ENCODE measurements at regions not wholly inside any gene's neighbourhood (a gene's known extent, or its start where the extent isn't known, plus 50 kb on each side); places are given as distances from the start of the nearest gene placed in this dataset.

DNA sequence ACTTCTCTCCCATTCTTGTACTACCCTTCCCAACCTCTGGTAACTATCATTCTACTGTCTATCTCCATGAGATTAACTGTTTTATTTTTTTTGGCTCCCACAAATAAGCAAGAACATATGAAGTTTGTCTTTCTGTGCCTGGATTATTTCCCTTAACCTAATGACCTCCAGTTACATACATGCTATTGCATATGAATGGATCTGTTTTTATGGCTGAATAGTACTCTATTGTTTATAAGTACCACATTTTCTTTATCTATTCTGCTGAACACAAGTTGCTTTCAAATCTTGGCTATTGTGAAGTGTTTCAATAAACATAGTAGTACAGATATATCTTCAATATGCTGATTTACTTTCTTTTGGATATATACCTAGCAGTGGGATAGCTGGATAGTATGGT is 376.6 kb upstream of the KCND2 start:
- TF ChIP-seq, protein P1, sequence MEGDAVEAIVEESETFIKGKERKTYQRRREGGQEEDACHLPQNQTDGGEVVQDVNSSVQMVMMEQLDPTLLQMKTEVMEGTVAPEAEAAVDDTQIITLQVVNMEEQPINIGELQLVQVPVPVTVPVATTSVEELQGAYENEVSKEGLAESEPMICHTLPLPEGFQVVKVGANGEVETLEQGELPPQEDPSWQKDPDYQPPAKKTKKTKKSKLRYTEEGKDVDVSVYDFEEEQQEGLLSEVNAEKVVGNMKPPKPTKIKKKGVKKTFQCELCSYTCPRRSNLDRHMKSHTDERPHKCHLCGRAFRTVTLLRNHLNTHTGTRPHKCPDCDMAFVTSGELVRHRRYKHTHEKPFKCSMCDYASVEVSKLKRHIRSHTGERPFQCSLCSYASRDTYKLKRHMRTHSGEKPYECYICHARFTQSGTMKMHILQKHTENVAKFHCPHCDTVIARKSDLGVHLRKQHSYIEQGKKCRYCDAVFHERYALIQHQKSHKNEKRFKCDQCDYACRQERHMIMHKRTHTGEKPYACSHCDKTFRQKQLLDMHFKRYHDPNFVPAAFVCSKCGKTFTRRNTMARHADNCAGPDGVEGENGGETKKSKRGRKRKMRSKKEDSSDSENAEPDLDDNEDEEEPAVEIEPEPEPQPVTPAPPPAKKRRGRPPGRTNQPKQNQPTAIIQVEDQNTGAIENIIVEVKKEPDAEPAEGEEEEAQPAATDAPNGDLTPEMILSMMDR (IDR thresholded peaks at IDR 0.05 in 2 of 3, conservative IDR thresholded peaks at IDR 0.05 in 1 of 3; ENCODE audit: control insufficient read depth in 2 of 3, extremely low read depth in 1 of 3, insufficient read depth in 1 of 3, low read depth in 3 of 3, low read length in 3 of 3) = no peak
- TF ChIP-seq ZNF24 (IDR thresholded peaks at IDR 0.05) (no peak), FOXM1 (IDR thresholded peaks at IDR 0.05; ENCODE audit: low read depth, low read length) (no peak), CEBPB (IDR thresholded peaks at IDR 0.05; ENCODE audit: borderline replicate concordance in 1 of 2, low read depth in 2 of 2, low read length in 2 of 2) (no peak), EZH2 (IDR thresholded peaks at IDR 0.05; ENCODE audit: borderline replicate concordance, control insufficient read depth, low read depth, low read length) (no peak)
- TF ChIP-seq, protein P2, sequence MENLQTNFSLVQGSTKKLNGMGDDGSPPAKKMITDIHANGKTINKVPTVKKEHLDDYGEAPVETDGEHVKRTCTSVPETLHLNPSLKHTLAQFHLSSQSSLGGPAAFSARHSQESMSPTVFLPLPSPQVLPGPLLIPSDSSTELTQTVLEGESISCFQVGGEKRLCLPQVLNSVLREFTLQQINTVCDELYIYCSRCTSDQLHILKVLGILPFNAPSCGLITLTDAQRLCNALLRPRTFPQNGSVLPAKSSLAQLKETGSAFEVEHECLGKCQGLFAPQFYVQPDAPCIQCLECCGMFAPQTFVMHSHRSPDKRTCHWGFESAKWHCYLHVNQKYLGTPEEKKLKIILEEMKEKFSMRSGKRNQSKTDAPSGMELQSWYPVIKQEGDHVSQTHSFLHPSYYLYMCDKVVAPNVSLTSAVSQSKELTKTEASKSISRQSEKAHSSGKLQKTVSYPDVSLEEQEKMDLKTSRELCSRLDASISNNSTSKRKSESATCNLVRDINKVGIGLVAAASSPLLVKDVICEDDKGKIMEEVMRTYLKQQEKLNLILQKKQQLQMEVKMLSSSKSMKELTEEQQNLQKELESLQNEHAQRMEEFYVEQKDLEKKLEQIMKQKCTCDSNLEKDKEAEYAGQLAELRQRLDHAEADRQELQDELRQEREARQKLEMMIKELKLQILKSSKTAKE (IDR thresholded peaks at IDR 0.05; ENCODE audit: low read depth, poor library complexity, severe bottlenecking) = no peak
